Right renal cortex interstitium (tissue), 3 donors: ENCODE measurements at regions not wholly inside any gene's neighbourhood (a gene's known extent, or its start where the extent isn't known, plus 50 kb on each side); places are given as distances from the start of the nearest gene placed in this dataset.
A peak's percentile ranks its signal among the peaks of the same experiment; 100 is the strongest.
"Not testable (repeated sequence)": the region's sequence is repeated elsewhere in the genome, so short reads cannot be mapped to it uniquely, and the experiment has no call there.

Source experiments
- DNase-seq, 3 donors: peaks; one replicate each; pipeline ENCODE4 v3.0.0-alpha.2; 2013; ENCODE audit warnings: low read depth in 3 of 3, low spot score in 2 of 3

DNA sequence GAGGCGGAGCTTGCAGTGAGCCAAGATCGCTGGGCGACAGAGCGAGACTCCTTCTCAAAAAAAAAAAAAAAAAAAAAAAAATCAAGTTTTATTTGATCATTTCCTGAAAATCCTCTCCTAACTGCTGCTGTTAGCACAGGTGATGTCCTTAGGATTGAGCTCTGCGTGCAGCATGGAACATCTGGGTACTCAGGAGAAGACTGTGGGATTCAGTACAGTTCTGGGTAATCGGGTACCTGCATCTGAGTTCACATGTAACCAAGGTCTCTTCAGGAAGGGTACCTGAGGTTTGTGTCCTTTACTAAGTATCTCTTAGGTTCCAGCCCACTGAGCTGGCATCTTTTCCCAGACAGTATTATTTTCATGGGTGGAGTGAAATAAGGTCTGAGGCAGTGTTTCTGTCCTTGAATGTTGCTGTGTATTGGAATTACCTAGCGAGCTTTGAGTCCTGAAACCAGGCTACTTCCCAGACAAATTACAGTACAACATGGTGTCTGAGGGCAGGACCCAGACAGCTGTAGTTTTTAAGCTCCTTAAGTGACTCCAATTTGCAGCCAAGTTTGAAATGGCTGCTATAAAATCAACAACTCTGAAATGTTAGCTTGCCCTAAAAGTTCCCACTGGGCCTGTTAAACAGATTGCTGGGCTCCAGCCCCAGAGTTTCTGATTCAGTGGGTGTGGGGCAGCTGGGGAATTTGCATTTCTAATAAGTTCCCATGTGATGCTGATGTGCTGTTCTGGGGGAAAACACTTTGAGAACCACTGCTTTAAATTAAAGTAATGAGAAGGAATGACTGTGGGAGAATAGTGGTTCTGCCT lies 120.5 kb downstream of the PMAIP1 start:
- DNase-seq, result peak in 1 of 3 donors; percentile 26

DNA sequence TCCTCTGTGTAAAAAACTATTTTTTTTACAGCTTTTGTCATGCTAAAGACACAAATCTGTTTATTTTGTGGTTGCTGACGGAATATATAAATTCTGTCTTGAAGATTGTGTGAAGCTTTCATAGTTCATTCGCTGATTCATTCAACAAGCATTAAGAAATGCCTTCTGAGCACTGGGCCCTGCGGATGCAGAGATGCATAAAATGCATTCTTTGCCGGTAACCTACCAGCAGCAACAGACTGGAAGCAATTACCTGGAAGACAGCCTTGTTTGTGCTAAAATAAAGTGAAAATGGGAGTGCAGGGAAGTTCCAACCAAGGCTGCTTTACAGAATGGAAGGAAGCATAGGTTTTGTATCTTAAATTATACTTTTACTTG lies 119.7 kb downstream of the PMAIP1 start:
- DNase-seq, result no peak

DNA sequence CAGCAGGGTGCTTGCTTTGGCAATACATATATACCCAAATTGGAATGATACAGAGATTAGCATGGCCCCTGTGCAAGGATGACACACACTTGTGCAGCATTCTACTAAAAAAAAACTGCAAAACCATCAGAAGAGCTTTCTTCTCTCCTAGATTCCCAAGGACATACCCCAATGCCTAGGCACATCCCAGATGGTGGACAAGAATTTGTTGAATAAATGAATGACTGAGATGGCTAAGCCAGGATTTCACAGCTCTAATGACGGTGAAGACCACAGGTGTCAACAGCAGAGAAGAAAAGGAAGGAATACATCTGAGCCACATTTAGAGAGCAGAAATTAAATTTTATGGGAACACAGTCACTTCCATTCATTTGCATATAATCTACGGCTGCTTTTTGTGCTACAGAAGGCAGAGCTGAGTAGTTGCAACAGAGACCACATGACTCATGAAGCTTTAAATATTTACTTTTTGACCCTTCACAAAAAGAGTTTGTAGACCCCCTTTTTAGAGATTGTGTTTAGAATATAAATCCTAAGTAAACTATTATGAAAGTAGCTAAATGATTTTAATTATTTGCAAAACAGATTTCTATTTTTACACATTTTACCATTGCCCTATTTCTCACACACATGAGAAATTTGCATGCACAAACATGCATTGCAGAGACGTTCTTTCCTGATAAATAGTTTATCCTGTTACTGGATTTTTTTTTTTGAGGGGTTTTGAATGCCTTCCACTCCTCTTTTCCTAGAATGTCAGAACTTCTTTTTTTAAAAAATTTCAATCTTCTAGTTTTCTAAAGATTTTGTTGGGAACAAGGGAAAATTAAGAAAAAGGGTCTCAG lies 119.0 kb downstream of the PMAIP1 start:
- DNase-seq, result no peak

DNA sequence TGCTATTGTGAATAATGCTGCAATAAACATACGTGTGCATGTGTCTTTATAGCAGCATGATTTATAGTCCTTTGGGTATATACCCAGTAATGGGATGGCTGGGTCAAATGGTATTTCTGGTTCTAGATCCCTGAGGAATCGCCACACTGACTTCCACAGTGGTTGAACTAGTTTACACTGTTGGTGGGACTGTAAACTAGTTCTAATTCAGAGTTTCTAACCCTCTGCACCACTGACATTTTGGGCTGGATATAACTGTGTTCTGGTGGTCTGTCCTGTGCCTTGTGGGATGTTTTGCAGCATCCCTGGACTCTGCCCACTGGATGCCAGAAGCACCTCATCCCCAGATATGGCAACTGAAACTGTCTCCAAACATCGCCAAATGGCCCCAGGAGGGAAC lies 118.3 kb downstream of the PMAIP1 start:
- DNase-seq, result not testable (repeated sequence)

DNA sequence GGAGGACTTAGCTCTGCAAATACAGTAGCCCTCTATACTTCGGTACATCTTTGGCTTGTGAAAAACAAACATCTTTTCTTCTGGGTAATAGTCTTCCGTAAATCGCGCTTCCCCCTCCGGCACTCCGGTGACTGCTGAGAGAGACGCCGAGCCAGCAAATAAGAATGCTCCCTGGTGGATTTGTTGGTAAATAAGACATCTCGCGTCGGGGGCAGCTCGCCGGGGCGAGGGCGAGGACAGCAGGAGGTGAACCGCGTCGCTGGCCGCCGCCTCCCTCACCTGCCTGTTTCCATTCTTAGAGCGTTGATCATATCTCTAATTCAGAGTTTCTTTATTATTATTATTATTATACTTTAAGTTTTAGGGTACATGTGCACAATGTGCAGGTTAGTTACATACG lies 117.6 kb downstream of the PMAIP1 start:
- no peak for DNase-seq

DNA sequence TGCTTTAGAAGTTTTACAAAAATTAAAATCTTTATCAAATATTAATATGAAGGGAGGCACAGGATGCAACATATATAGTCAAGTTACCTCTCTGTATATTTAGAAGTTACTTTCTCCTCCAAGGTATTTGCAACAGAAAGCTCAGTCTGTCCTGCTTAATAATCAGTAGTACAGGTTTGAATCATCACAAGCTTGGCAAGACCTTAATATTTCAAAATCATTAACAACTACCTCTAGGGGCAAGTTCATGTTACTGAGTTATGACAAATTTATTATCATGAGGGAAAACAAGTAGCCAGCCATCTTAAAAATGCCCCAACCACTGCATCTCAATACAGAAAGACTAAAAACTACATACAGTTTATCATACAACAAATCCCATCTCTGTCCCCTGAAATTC lies 116.0 kb downstream of the PMAIP1 start:
- DNase-seq, result not testable (repeated sequence)

DNA sequence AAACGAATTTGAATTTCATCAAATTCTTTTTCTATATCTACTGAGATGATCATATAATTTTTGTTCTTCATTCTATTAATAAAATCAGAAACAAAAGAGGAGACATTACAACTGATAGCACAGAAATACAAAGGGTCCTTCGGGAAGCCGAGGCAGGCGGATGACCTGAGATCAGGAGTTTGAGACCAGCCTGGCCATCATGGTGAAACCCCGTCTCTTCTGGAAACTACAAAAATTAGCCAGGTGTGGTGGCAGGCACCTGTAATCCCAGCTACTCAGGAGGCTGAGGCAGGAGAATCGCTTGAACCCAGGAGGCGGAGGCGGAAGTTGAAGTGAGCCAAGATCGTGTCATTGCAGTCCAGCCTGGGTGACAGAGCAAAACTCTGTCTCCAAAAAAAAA lies 113.4 kb downstream of the PMAIP1 start:
- not testable (repeated sequence) for DNase-seq

GRCh38 chr18:60010984-60011383 lies 111.2 kb downstream of the PMAIP1 start:
- no peak for DNase-seq

DNA sequence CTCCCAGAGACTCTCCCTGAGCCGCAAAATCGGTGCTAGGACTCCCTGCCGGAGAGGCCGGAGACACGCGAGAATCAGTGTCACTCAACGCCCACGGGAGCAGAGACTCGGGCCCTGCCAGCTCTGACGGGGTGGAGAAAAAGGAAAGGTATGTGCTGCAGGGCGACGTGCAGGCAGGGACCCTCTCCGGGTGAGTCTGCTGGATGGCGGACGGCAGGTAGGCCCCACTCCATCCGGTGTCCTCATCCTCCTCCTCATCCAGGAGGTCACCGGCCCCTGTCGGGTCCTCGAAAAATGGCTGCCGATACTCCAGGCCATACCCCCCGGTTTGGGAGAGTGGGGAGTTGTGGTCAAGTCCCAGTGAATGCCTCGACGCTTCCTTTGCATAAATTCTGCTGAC lies 110.7 kb downstream of the PMAIP1 start:
- no peak for DNase-seq

GRCh38 chr18:60007661-60008060 lies 107.9 kb downstream of the PMAIP1 start:
- DNase-seq, result no peak

DNA sequence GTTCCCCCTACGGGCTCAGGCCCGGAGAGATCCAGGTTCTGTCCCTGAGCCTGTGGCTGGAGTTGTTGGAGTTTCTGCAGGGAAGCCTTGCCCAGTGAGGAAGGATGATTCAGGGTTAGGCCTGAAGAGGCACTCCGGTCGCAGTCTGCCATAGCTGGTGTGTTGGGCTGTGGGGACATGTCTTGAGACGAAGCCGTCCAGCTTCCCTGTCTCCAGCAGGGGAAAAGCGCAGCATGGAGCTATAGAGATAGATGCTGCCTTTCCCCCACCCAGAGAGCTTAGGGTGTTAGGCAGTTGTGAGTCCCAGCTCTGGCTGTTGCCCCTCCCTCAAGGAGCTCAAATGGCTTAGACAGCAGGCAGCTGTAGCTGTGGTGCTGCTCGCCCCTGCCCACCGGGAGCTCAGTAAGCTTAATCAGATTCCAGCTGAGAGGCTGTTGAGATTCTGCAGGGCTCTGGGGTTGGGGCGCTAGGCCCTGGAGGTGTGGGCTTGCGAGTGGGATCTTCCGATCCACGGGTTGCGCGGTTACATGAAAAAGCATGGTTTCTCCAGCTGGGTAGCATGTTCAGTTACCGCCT lies 103.9 kb downstream of the PMAIP1 start:
- DNase-seq, result no peak

GRCh38 chr18:59996370-59996966 lies 96.7 kb downstream of the PMAIP1 start:
- DNase-seq, result no peak

- no peak for DNase-seq
Observed at GRCh38 chr18:59994357-59994756, 94.6 kb downstream of the PMAIP1 start.

GRCh38 chr18:59993560-59993959 lies 93.8 kb downstream of the PMAIP1 start:
- DNase-seq, result no peak

DNA sequence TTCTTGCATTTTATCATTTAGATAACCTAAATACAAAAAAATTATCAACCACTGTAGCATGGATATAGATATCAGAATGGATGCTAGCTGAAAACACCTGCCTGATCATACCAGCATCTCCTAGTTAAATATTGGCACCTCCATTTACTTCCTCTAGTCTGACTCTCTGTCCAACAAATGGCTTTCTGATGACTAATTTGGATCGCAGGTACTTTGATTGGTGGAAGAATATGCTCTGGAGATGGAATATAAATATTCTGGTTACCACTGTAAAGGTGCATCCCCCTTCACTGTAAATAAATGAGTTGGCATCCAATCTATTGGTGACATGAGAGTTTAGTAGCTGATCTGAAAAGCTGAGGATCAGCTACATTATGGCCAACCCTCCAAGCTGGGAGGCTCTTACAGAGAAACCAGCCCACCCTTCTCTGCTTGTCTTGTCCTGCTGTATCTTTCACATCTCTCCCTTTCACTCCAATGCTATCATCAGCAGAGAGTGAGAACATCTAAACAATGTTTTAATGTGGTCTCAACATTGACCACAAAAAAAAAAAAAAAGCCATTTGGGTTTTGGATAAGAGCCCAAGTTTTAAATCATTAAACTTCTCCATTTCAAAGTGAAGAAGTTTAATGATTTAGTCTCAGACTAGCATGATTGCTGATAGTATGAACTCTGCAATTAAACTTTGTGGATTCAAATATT lies 90.5 kb downstream of the PMAIP1 start:
- DNase-seq, result no peak

DNA sequence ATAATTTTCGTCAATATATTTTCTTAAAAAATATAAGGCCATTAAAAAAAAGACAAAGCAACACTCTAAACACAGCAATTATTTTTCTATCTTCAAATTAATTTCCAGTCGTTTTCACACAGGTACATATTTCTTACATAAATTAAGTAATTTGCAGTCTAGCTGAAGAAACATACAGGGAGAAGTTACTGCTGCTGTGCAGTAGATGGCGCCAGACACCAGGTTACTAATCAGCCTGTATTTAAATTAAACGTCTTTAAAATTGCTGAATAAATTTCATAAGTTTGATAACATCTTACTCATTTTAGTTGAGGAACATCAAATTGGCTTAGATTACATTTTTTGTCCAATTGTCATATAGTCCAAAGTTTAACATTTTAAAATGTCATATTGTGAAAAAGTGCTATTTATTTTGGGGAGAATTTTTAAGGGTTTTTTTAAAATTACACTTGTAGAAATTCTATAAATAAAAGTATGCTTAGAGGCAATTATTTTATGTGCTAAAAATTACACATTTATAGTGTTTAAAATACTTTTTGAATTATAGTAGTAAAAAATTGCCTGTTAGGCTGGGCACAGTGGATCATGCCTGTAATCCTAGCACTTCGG lies 88.4 kb downstream of the PMAIP1 start:
- DNase-seq, result no peak

- DNase-seq, result no peak
Observed at GRCh38 chr18:59987102-59987501, 87.3 kb downstream of the PMAIP1 start.

DNA sequence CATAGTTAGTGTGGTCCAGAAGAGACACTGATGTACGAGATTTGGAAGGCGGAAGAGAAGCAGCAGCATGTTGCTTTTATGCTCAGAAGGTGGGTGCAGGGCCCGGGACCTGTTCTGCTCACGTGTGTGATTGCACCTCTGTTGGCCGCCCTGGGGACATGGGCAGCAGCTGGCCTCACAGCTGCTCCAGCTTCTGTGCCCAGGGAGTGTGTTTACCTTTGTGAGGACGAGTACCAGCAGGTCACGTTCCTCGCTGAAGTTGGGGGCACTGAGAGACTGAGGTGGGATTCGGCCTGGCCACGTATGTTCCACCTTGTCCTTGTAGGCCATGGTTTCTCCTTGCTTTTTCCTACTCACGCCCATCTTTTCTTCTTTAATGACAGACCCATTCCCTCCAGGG lies 86.3 kb downstream of the PMAIP1 start:
- DNase-seq, result no peak

- no peak for DNase-seq
Observed at GRCh38 chr18:59985289-59985688, 85.5 kb downstream of the PMAIP1 start.

DNA sequence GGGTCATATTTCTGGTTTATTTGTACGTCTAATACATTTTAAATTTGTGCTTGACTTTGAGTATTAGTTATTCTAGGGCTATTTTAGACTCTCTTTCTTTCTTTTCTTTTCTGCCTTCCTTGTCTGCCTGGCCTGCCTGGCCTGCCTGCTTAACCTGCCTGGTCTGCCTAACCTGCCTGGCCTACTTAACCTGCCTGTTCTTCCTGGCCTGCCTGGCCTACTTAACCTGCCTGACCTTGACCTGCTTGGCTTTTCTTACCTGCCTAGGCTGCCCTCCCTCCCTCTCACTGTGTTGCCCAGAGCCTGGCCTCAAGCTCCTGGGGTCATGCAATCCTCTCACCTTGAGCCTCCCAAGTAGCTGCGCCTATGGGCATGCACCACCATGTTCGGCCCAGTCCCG lies 83.7 kb downstream of the PMAIP1 start:
- DNase-seq, result no peak
